Activated CD4-positive, alpha-beta T cell treated with anti-CD3 and anti-CD28 coated beads, Interleukin-2, amount 10 ng/mL, durations not matched to agents 24 days and 14 days (primary cell): ENCODE measurements at regions not wholly inside any gene's neighbourhood (a gene's known extent, or its start where the extent isn't known, plus 50 kb on each side); places are given as distances from the start of the nearest gene placed in this dataset.
"Not testable (repeated sequence)": the region's sequence is repeated elsewhere in the genome, so short reads cannot be mapped to it uniquely, and the experiment has no call there.

Experiments used
- DNase-seq: peaks from one replicate; pipeline ENCODE4 v3.0.0; 2022
- H3K27ac Mint-ChIP-seq: one replicate; pipeline ENCODE4 v1.8.0; 2022; ENCODE audit warnings: mild to moderate bottlenecking, mixed read lengths
- H3K27me3 Mint-ChIP-seq: one replicate; pipeline ENCODE4 v1.8.0; 2022; ENCODE audit warnings: mixed read lengths
- H3K36me3 Mint-ChIP-seq: one replicate; pipeline ENCODE4 v1.8.0; 2022; ENCODE audit warnings: low read depth, mild to moderate bottlenecking, mixed read lengths
- H3K4me1 Mint-ChIP-seq: one replicate; pipeline ENCODE4 v1.8.0; 2021; ENCODE audit warnings: mixed read lengths
- H3K4me3 Mint-ChIP-seq: one replicate; pipeline ENCODE4 v1.8.0; 2022; ENCODE audit warnings: mild to moderate bottlenecking, moderate library complexity, mixed read lengths
- H3K9me3 Mint-ChIP-seq: one replicate; pipeline ENCODE4 v1.8.0; 2021; ENCODE audit warnings: mixed read lengths
- intact Hi-C: fragments of 100-400 bp; cut with micrococcal nuclease; formaldehyde crosslinking; loops from one replicate; pipeline ENCODE4 v1.15.1; 2023

DNA sequence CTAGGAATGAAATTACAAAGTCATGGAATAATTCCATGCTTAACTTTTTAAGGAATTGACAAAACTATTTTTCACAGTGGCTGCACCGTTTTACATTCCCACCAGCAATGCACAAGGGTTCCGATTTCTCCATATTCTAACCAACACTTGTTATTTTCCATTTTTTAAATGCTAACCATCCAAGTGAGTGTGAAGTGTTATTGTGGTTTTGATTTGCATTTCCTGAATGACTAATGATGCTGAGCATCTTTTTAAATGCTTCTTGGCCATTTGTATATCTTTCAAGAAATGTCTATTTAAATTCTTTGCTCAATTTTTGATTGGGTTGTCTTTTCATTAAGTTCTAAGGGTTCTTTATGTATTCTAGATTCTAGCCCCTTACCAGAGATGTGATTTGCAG is 479.5 kb upstream of the SMARCA2 start:
- Mint-ChIP-seq H3K9me3 (peaks cover 1% of the 10 kb centered on the region), H3K27ac (peak overlapping the region; percentile 23), H3K4me1 (peaks cover 14% of the 10 kb centered on the region), H3K27me3 (no peaks in the 10 kb centered on the region), H3K4me3 (no peak overlapping the region), H3K36me3 (no peaks in the 10 kb centered on the region)
- intact Hi-C loops = loop anchor here (5.0 kb wide), 1 partner anchor 342 kb away; no protein-coding TSS in a partner anchor
- DNase-seq = no peak

DNA sequence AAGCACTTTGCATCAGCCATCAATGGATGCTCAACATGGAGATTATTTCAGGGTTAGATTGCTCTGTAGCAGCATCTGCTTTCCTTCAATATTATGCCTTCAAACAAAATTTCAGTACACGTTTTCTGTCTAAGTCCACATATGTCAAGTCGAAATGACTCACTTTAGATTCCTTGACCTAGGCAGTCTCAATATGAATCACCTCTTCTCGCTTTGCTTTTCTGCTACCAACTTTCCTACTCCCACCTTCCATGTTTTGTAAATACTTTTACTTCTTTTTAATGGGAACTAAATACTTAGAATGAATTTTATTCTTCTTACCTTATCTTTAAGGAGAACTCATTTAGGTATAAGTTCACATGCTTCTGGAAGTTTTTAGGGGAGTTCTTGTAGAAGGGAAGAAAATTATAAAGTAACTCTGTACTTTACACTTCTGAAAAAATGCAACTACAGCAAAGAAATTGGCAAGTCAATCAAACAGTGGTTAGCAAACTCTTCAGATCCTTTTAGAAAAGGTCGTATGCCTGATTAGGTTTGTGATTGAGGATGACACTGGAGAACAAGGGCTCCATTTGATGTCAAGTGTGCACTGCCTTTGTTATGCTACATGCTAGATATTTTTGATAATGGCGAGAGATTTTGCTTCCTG is 478.5 kb upstream of the SMARCA2 start:
- intact Hi-C loops = loop anchor here (1.0 to 5.0 kb wide), 3 partner anchors 32 to 341 kb away; no protein-coding TSS in a partner anchor
- no peaks in the 10 kb centered on the region for H3K27me3 Mint-ChIP-seq
- no peaks in the 10 kb centered on the region for H3K9me3 Mint-ChIP-seq
- no peak for DNase-seq
- peaks cover 14% of the 10 kb centered on the region for H3K4me1 Mint-ChIP-seq
- H3K36me3 Mint-ChIP-seq = no peaks in the 10 kb centered on the region
- H3K27ac Mint-ChIP-seq = peak overlapping the region; percentile 32
- H3K4me3 Mint-ChIP-seq = no peak overlapping the region

DNA sequence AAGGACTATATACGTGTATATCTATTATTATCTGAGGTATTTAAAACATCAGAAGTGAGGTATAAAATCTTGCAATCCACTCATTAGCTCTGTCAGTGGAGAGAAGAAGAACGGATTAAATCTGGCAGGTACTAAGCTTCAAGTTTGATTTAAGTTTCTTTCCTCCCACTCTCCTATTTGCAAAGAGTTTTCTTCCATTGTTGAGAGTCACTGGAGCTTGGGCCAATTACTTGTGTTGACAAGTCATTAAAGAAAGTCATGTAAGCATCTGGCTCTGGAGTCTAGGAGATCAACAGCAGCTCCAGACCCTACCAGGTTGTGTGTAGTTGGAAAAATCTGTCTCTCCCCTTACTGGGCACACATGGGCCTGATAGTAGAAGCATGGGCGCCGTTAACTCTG is 476.8 kb upstream of the SMARCA2 start:
- Mint-ChIP-seq H3K4me3 (no peak overlapping the region), H3K36me3 (no peaks in the 10 kb centered on the region), H3K4me1 (peaks cover 14% of the 10 kb centered on the region), H3K27me3 (no peaks in the 10 kb centered on the region), H3K9me3 (no peaks in the 10 kb centered on the region), H3K27ac (no peak overlapping the region)
- intact Hi-C loops = loop anchor here (5.0 kb wide), 1 partner anchor 339 kb away; no protein-coding TSS in a partner anchor
- DNase-seq = no peak

DNA sequence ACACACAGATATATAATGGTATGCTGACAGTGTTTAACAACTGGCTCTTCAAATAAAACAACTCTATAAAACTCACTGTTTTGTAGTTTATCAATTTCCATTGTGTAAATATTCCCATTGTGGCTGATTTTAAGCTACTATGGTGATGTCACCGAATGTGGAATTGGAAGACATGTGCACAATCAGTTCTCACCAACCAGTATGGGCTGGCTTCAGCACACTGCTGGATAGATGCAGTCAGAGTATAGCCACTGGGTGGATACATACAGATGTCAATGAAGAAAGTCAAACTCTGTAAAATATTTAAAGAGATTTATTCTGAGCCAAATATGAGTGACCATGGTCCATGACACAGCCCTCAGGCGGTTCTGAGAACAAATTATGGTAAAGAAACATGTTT is 475.9 kb upstream of the SMARCA2 start:
- no peak for DNase-seq
- intact Hi-C loops = loop anchor here (5.0 kb wide), 1 partner anchor 338 kb away; no protein-coding TSS in a partner anchor
- Mint-ChIP-seq H3K4me3 (no peak overlapping the region), H3K9me3 (no peaks in the 10 kb centered on the region), H3K27ac (no peak overlapping the region), H3K4me1 (peaks cover 14% of the 10 kb centered on the region), H3K27me3 (no peaks in the 10 kb centered on the region), H3K36me3 (no peaks in the 10 kb centered on the region)

DNA sequence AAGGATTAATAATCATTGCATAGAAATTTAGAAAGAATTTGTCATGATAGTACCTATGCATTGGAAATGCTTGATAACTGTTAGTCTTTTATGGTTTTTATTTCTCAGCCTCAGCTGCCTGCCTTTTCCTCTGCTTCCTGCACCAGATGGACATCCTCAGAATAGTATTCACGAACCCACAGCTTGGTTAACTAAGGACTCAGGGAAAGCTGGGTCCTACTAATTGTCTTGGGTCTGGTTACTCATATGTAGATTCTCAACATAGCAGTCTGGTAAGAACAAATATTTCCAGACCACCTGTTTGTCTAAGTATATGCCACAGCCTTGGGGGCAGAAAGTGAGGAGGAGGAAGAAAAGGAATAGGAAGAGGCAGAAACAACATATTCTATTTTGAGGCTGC is 464.5 kb upstream of the SMARCA2 start:
- DNase-seq = no peak
- Mint-ChIP-seq H3K4me1 (no peaks in the 10 kb centered on the region), H3K9me3 (no peaks in the 10 kb centered on the region), H3K27me3 (no peaks in the 10 kb centered on the region), H3K27ac (no peak overlapping the region), H3K4me3 (no peak overlapping the region), H3K36me3 (no peaks in the 10 kb centered on the region)
- intact Hi-C loops = no loop called here

DNA sequence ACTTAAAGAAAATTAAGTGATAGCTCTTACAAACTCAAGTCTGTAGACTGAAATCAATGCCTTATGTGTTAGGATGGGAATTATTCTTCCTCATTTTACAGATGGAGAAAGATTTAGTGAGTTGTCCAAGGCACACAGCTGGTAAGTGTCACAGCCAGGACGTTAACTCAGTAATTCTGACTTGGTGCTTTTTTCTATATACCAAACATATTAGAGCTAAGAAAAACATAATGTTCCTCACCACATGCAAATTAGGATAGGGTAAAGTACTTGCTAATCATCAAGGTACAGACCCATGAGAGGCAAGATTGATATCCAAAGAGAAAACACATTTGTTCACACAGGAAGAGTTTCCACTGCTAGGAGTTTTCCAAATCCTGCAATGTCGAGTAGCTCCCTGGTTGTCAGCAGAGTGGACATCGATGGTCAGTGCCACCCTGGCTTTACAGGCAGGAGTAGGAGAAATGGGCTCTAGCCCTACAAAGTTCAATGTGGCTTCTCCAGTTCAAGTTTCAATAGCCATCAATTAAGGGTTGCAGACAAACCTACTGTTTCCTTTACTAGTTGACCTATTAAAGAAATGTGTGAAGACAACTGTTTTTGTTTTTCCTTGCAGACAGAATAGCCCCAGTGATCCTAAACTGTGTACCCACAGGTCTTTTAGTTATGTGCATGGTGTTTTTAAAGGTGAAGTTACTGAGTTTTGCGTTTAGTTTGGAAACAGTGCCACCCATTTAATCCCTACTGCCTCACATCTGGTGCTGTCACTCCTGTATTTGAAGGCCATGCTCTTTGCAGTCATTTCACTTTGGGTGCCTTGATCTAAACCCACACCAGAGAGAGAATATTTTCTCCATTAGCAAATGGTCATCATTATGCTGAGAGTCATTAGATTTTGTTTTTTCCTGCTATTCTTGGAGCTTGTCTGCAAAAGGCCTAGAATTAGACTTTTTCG is 460.8 kb upstream of the SMARCA2 start:
- no peak for DNase-seq
- Mint-ChIP-seq H3K4me3 (no peak overlapping the region), H3K27ac (no peak overlapping the region), H3K36me3 (no peaks in the 10 kb centered on the region), H3K4me1 (no peaks in the 10 kb centered on the region), H3K27me3 (no peaks in the 10 kb centered on the region), H3K9me3 (no peaks in the 10 kb centered on the region)
- intact Hi-C loops = no loop called here

DNA sequence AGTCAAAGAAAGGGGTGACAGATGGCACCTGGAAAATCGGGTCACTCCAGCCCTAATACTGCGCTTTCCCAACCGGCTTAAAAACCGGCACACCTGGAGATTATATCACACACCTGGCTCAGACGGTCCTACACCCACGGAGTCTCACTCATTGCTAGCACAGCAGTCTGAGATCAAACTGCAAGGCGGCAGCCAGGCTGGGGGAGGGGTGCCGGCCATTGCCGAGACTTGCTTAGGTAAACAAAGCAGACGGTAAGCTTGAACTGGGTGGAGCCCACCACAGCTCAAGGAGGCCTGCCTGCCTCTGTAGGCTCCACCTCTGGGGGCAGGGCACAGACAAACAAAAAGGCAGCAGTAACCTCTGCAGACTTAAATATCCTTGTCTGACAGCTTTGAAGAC is 456.5 kb upstream of the SMARCA2 start:
- H3K27ac Mint-ChIP-seq, intact Hi-C loops, H3K4me1 Mint-ChIP-seq, DNase-seq, H3K4me3 Mint-ChIP-seq, H3K36me3 Mint-ChIP-seq, H3K27me3 Mint-ChIP-seq: not testable (repeated sequence)
- H3K9me3 Mint-ChIP-seq = peaks cover 13% of the 10 kb centered on the region

DNA sequence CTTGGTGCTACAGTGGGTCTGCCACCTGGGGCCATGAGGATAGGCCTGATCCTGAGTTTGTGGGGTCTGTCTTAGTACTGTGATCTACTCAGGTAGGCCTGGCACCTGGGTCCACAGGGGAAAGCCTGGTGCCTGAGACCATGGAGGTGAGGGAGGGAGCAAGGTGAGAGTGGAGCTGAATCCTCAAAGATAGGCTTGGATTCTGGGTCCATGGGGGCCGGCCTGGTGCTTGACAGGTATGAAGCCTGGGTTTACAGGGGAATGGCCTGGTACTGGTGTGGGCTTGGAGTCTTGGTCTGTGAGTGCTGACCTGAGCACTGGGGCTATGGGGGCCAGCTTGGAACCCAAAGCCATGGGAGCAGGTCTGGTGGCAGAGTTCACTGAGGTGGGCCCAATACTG is 439.2 kb upstream of the SMARCA2 start:
- Mint-ChIP-seq H3K4me3 (no peak overlapping the region), H3K27ac (no peak overlapping the region), H3K9me3 (peaks cover 5% of the 10 kb centered on the region), H3K27me3 (no peaks in the 10 kb centered on the region), H3K4me1 (no peaks in the 10 kb centered on the region), H3K36me3 (no peaks in the 10 kb centered on the region)
- intact Hi-C loops = no loop called here
- DNase-seq = no peak

DNA sequence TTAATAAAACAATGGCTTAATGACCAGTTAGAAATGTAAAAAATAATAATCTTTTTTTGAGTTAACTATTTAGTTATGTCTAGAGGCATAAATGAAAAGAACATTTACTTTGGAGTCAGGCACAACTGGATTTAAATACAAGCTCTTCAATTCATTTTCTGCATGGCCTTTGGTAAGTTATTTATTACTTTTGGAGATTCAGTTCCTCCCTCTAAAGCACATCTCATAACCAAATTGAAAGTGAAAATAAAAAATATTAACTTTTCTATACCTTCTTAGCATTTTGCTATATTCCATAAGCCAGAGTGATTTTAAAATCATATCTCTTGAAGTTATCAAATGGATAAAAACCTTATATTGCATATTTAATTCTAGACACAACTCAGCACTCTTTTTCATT is 434.9 kb upstream of the SMARCA2 start:
- Mint-ChIP-seq H3K27ac (no peak overlapping the region), H3K27me3 (no peaks in the 10 kb centered on the region), H3K4me1 (no peaks in the 10 kb centered on the region), H3K4me3 (no peak overlapping the region), H3K9me3 (peaks cover under 1% of the 10 kb centered on the region), H3K36me3 (no peaks in the 10 kb centered on the region)
- intact Hi-C loops = no loop called here
- DNase-seq = no peak

DNA sequence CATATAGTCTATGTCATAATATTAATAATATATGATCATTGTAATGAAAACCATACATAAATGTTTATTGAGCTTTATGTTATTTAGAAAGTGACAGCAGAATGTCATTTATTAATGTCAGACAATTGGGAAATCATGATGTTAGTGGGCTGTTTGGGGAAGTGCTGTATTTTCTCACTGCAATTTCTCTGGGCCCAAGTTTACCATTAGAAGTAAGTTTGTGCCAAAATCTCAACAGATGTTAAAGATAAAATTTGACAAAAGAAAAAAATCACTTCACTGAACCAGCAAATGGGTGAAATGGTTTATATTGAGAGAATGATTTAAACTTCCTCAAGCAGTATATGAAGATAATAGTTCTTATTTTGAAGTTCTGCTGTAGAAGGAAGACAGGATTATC is 433.2 kb upstream of the SMARCA2 start:
- no peaks in the 10 kb centered on the region for H3K4me1 Mint-ChIP-seq
- intact Hi-C loops = no loop called here
- DNase-seq = no peak
- no peak overlapping the region for H3K27ac Mint-ChIP-seq
- no peaks in the 10 kb centered on the region for H3K27me3 Mint-ChIP-seq
- H3K9me3 Mint-ChIP-seq = peaks cover 4% of the 10 kb centered on the region
- no peak overlapping the region for H3K4me3 Mint-ChIP-seq
- no peaks in the 10 kb centered on the region for H3K36me3 Mint-ChIP-seq

DNA sequence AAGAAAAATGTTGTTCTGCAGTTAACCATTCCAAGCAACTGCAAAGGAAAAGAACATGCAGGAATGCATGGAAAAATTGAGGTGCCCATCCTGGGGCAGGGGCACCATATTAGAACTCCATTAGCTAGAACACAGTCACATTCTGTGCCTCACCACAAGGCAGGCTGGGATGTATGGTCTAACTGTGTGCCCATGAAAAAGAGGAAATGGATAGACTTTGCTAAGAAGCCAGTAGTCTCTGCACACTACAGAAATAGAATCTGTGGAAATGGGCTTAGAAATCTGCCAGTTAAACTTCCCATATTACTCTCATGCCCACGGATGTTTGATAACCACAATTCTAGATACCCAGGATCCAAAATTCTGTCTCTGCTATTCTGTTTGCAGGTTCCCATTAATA is 423.8 kb upstream of the SMARCA2 start:
- Mint-ChIP-seq H3K4me3 (no peak overlapping the region), H3K27me3 (no peaks in the 10 kb centered on the region)
- intact Hi-C loops = loop anchor here (10.0 kb wide), 1 partner anchor 77 kb away; no protein-coding TSS in a partner anchor

DNA sequence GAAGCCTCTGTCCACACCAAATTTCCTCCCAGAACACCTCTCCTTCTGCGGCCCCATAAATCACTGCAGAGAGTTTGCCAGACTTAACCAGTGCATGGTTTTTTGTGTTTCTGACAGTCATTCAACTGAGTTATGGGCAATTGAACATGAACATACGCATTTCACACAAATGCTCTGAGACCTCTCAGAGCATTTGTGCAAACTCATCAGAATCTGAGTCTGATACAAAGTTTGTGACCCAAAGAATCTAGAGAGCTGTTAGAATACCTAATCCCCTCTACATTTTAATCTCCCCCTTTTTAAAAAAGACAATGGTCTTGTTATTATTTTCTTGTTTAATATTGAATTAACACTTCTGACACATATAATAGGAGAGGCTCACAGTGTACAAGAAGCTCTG is 416.9 kb upstream of the SMARCA2 start:
- no peak for DNase-seq
- Mint-ChIP-seq H3K9me3 (no peaks in the 10 kb centered on the region), H3K4me1 (no peaks in the 10 kb centered on the region), H3K4me3 (no peak overlapping the region), H3K27ac (no peak overlapping the region), H3K27me3 (no peaks in the 10 kb centered on the region), H3K36me3 (no peaks in the 10 kb centered on the region)
- intact Hi-C loops = loop anchor here (10.0 kb wide), 1 partner anchor 83 kb away; no protein-coding TSS in a partner anchor

More for the DNA sequence above, 423.8 kb upstream of the SMARCA2 start:
- Mint-ChIP-seq H3K36me3 (no peaks in the 10 kb centered on the region), H3K27ac (no peak overlapping the region), H3K9me3 (peaks cover 18% of the 10 kb centered on the region), H3K4me1 (no peaks in the 10 kb centered on the region)
- no peak for DNase-seq

DNA sequence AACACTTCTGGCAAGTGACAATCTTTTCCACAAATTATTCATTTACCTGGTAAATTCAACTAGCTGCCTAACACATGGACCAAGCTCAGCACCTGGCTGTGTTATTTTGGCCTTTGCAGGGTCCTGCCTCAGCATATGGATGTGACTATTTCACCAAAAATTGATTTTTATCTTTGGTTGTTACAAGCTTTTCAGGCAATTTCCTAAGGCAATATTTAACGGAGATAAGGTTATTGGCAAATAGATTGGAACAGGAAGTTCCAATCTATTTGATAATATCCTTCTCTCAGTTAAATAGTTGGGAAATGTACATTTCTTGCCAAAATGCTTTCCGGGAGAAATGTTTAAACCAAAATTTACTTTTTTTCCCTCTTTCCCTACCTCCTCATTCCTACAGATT is 415.2 kb upstream of the SMARCA2 start:
- Mint-ChIP-seq H3K27ac (no peak overlapping the region), H3K9me3 (no peaks in the 10 kb centered on the region), H3K36me3 (no peaks in the 10 kb centered on the region), H3K4me3 (no peak overlapping the region), H3K27me3 (no peaks in the 10 kb centered on the region), H3K4me1 (no peaks in the 10 kb centered on the region)
- no peak for DNase-seq
- intact Hi-C loops = loop anchor here (10.0 kb wide), 1 partner anchor 85 kb away; no protein-coding TSS in a partner anchor

DNA sequence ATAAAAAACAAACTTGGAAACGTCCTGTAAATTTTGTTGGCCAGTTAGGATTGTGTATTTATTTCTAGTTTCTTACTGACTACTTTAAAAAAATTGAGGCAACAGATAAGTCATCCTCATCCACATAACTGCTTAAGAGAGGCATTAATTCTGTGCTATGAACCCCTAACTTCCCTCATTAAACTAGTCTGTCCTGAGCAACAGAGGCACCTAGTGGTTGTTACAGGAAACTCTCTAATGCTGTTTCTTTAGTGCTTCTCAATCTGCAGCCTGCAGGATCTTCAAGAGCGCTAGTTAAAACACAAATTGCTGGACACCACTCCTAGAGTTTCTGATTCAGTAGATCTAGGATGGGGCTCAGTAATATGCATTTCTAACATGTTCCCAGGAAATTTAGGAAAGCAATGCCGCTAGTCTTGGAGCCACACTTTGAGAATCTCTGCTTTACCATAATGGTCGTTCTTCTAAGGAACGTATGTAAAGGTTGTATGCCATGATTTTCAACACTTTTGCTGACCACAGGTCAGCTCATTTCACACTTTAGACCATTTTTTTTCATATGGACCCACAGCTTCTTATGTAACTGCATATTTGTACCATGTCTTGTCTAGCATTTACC is 410.1 kb upstream of the SMARCA2 start:
- H3K4me3 Mint-ChIP-seq = no peak overlapping the region
- DNase-seq = peak; percentile 58
- H3K27ac Mint-ChIP-seq = no peak overlapping the region
- no peaks in the 10 kb centered on the region for H3K4me1 Mint-ChIP-seq
- H3K9me3 Mint-ChIP-seq = no peaks in the 10 kb centered on the region
- no peaks in the 10 kb centered on the region for H3K27me3 Mint-ChIP-seq
- intact Hi-C loops = loop anchor here (2.0 kb wide), 1 partner anchor 144 kb away; no protein-coding TSS in a partner anchor
- H3K36me3 Mint-ChIP-seq = no peaks in the 10 kb centered on the region
